Upper lobe of left lung (tissue), 6 donors: ENCODE measurements at regions not wholly inside any gene's neighbourhood (a gene's known extent, or its start where the extent isn't known, plus 50 kb on each side); places are given as distances from the start of the nearest gene placed in this dataset.
"Not testable (repeated sequence)": the region's sequence is repeated elsewhere in the genome, so short reads cannot be mapped to it uniquely, and the experiment has no call there.

Experiments
- ATAC-seq, 2 donors: fragments of 200-7000 bp; cut with Tn5 transposase; one replicate each; pipeline ENCODE4 v1.9.1; 2022; ENCODE audit warnings: mild to moderate bottlenecking in 2 of 2, moderate library complexity in 2 of 2; ENCODE audit not compliant: low FRiP score in 2 of 2
- DNase-seq, 2 donors: peaks; one replicate each; pipeline ENCODE4 v3.0.0-alpha.2; 2019 to 2020
- H3K27ac ChIP-seq, 4 donors: fragments of 200-600 bp; sonication (generic); one replicate each; pipeline ENCODE4 v1.5.1; 2016 to 2019
- H3K27me3 ChIP-seq, 4 donors: fragments of 200-600 bp; sonication (generic); one replicate each; pipeline ENCODE4 v1.5.1; 2017 to 2019
- H3K36me3 ChIP-seq, 4 donors: fragments of 200-600 bp; sonication (generic); one replicate each; pipeline ENCODE4 v1.5.1; 2016 to 2019
- H3K4me1 ChIP-seq, 4 donors: fragments of 200-600 bp; sonication (generic); one replicate each; pipeline ENCODE4 v1.5.1; 2018 to 2019
- H3K4me3 ChIP-seq, 4 donors: fragments of 200-600 bp; sonication (generic); one replicate each; pipeline ENCODE4 v1.5.1; 2017 to 2019; ENCODE audit warnings: mild to moderate bottlenecking in 2 of 4, moderate library complexity in 1 of 4
- H3K9me3 ChIP-seq, 4 donors: fragments of 200-600 bp; sonication (generic); one replicate each; pipeline ENCODE4 v1.5.1; 2018 to 2019
- CTCF ChIP-seq, 6 experiments: fragments of 450-650 bp in 4 of 6; fragments of 200-600 bp in 2 of 6; sonication (generic) in 2 of 6; IDR thresholded peaks; one replicate each; pipeline ENCODE4 v1.5.1; 2016 to 2019; ENCODE audit warnings: antibody characterized with exemption in 6 of 6
- EP300 ChIP-seq, 4 donors: sonication (generic); formaldehyde crosslinking; IDR thresholded peaks; one replicate each; pipeline ENCODE4 v1.5.1; 2017; ENCODE audit warnings: antibody characterized with exemption in 4 of 4, control low read depth in 2 of 4
- POLR2A ChIP-seq, 4 donors: fragments of 450-650 bp; IDR thresholded peaks; one replicate each; pipeline ENCODE4 v1.5.1; 2016 to 2017; ENCODE audit warnings: antibody characterized with exemption in 4 of 4, mild to moderate bottlenecking in 2 of 4
- POLR2AphosphoS5 ChIP-seq, 2 donors: sonication (generic); formaldehyde crosslinking; IDR thresholded peaks; one replicate each; pipeline ENCODE4 v1.5.1; 2017; ENCODE audit warnings: antibody characterized with exemption in 2 of 2
- WGBS, 2 donors: methylation state at CpG; one replicate each; pipeline ENCODE4 v1.1.5; 2017 to 2018; 5-methylcytosine and 5-hydroxymethylcytosine counted together
- donor health status: DM: no; HTN: no; CAD: no; lungs with moderate emphysema.
- donor health status: DM: no; HTN: yes; CAD: no; lungs with severe emphysema.

DNA sequence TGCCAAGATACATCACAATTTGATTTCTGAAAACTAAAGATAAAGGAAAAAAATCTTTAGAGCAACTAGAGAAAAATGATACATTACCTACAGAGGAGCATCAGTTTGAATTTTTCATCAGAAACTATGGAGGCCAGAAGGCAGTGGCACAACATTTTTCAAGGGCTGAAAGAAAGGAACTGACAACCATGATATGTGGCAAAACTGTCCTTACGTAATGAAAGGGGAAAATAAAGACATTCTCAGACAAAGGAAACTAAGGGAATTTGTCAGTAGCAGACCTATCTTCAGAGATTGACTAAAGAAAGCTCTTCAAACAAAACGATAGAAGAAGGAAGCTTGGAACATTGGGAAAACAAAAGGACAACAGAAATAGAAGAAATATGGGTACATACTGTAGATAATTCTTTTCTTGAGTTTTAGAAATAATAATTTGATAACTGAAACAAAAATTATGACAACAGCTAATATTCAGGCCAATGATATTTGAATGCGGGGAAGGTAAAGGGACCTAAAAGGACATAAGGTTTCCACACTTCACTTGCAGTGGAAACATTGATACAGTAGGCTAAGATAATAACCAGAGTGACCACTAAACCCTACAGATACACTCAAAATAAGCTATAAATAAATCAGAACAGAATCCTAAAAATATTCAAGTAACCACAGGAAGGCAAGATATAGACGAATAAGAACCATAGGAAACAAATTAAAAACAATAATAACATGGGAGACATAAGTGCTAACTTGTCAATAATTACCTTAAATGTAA, 70.0 kb upstream of the NPAS2 start:
- no peak overlapping the region for H3K27ac ChIP-seq
- no peak for TF ChIP-seq EP300 (IDR thresholded peaks at IDR 0.05)
- no peak for TF ChIP-seq CTCF (IDR thresholded peaks at IDR 0.05)
- no peak for TF ChIP-seq POLR2A (IDR thresholded peaks at IDR 0.05)
- TF ChIP-seq POLR2AphosphoS5 (IDR thresholded peaks at IDR 0.05) = no peak
- peaks cover 4 to 17% (median 13%) of the 10 kb centered on the region in 4 donors for H3K4me1 ChIP-seq
- no peaks in the 10 kb centered on the region for H3K36me3 ChIP-seq
- DNase-seq = no peak
- H3K9me3 ChIP-seq = no peaks in the 10 kb centered on the region
- ATAC-seq = no peak
- WGBS, 2 donors = 77 to 86% methylated on average over 4 of the region's 4 CpGs
- no peak overlapping the region for H3K4me3 ChIP-seq
- no peaks in the 10 kb centered on the region for H3K27me3 ChIP-seq

- not testable (repeated sequence) for H3K27me3 ChIP-seq, H3K4me3 ChIP-seq, H3K36me3 ChIP-seq, H3K9me3 ChIP-seq
- peaks cover 4 to 17% (median 13%) of the 10 kb centered on the region in 4 donors for H3K4me1 ChIP-seq
- 72 to 83% methylated on average over 5 of the region's 5 CpGs for WGBS, 2 donors
- H3K27ac ChIP-seq = peak overlapping the region in 1 of 4 donors; percentile 23
- DNase-seq = peak in 1 of 2 donors; percentile 20
- ATAC-seq = peak; percentile 20 to 23
Measured at GRCh38 chr2:100751871-100752625, 67.9 kb upstream of the NPAS2 start.

- ATAC-seq = peak; percentile 78 to 83
- Histone ChIP-seq H3K36me3 (no peaks in the 10 kb centered on the region), H3K4me3 (no peak overlapping the region), H3K4me1 (peaks cover 4 to 17% (median 13%) of the 10 kb centered on the region in 4 donors), H3K27ac (peak overlapping the region in 2 of 4 donors; percentile 18 to 23), H3K27me3 (no peaks in the 10 kb centered on the region), H3K9me3 (no peaks in the 10 kb centered on the region)
- 21 to 25% methylated on average over 2 of the region's 2 CpGs for WGBS, 2 donors
- TF ChIP-seq CTCF (IDR thresholded peaks at IDR 0.05) = no peak
- TF ChIP-seq EP300 (IDR thresholded peaks at IDR 0.05) = peak in 2 of 4 donors; percentile 58 to 90
- TF ChIP-seq POLR2AphosphoS5 (IDR thresholded peaks at IDR 0.05) = peak in 1 of 2 donors; percentile 44
- no peak for TF ChIP-seq POLR2A (IDR thresholded peaks at IDR 0.05)
- no peak for DNase-seq
Measured at GRCh38 chr2:100752628-100753333, 67.2 kb upstream of the NPAS2 start.

DNA sequence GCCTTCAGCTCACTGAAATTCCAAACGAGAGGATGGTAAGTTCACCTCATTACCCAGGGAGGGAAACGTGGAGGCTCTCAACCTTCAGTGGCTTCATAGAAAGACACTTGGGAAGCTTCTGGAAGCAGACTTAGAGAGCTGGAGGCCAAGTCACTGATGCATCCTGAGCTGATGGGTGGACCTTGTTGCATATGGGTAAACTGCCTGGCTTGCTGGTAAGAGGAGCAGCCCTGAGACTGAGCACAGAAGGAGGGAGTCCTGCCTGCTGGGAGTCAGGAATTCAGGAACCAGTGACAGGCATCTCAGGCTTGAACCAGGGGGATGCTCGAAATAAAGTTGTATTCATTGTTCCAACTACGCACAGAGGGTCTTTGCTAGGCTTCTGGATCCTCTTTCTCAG, 66.5 kb upstream of the NPAS2 start:
- DNase-seq = no peak
- H3K4me3 ChIP-seq = no peak overlapping the region
- H3K9me3 ChIP-seq = no peaks in the 10 kb centered on the region
- peak overlapping the region in 1 of 4 donors; percentile 18 for H3K27ac ChIP-seq
- no peak for ATAC-seq
- WGBS, 2 donors = 75 to 76% methylated on average over 4 of the region's 4 CpGs
- no peaks in the 10 kb centered on the region for H3K36me3 ChIP-seq
- TF ChIP-seq POLR2AphosphoS5 (IDR thresholded peaks at IDR 0.05) = no peak
- TF ChIP-seq POLR2A (IDR thresholded peaks at IDR 0.05) = no peak
- TF ChIP-seq CTCF (IDR thresholded peaks at IDR 0.05) = no peak
- TF ChIP-seq EP300 (IDR thresholded peaks at IDR 0.05) = no peak
- H3K27me3 ChIP-seq = no peaks in the 10 kb centered on the region
- H3K4me1 ChIP-seq = peaks cover 4 to 17% (median 13%) of the 10 kb centered on the region in 4 donors

- H3K27me3 ChIP-seq = no peaks in the 10 kb centered on the region
- no peak for TF ChIP-seq CTCF (IDR thresholded peaks at IDR 0.05)
- no peak for TF ChIP-seq POLR2AphosphoS5 (IDR thresholded peaks at IDR 0.05)
- no peak for TF ChIP-seq POLR2A (IDR thresholded peaks at IDR 0.05)
- no peak for TF ChIP-seq EP300 (IDR thresholded peaks at IDR 0.05)
- DNase-seq (no peak), ATAC-seq (no peak)
- H3K4me3 ChIP-seq = no peak overlapping the region
- H3K27ac ChIP-seq = no peak overlapping the region
- H3K36me3 ChIP-seq = no peaks in the 10 kb centered on the region
- 78% methylated on average over 1 of the region's 1 CpG for WGBS, 2 donors
- H3K4me1 ChIP-seq = peaks cover 4 to 17% (median 13%) of the 10 kb centered on the region in 4 donors
- H3K9me3 ChIP-seq = no peaks in the 10 kb centered on the region
Measured at GRCh38 chr2:100753881-100754280, 66.1 kb upstream of the NPAS2 start.
